H9 (cell line): ENCODE measurements at regions not wholly inside any gene's neighbourhood (a gene's known extent, or its start where the extent isn't known, plus 50 kb on each side); places are given as distances from the start of the nearest gene placed in this dataset.

Experiments
- DNase-seq: peaks from one replicate; pipeline ENCODE4 v3.0.0-alpha.2; 2017
- H2AFZ ChIP-seq: one replicate; pipeline ENCODE4 v1.6.1; 2013; ENCODE audit warnings: mild to moderate bottlenecking, low read length, control low read depth, moderate library complexity
- H2AK5ac ChIP-seq: 2 replicates; pipeline ENCODE4 v1.6.1; 2013; ENCODE audit warnings: low read length, control low read depth, mixed read lengths; ENCODE audit not compliant: insufficient read length
- H2BK120ac ChIP-seq: one replicate; pipeline ENCODE4 v1.6.1; 2013; ENCODE audit warnings: low read depth, mild to moderate bottlenecking, low read length, control low read depth, inconsistent platforms; ENCODE audit not compliant: poor library complexity, severe bottlenecking
- H2BK12ac ChIP-seq: 2 replicates; pipeline ENCODE4 v1.6.1; 2013; ENCODE audit warnings: low read length, control low read depth, mixed read lengths, low read depth; ENCODE audit not compliant: insufficient read length
- H2BK15ac ChIP-seq: 2 replicates; pipeline ENCODE4 v1.6.1; 2013; ENCODE audit warnings: low read depth, low read length, control low read depth
- H2BK20ac ChIP-seq: one replicate; pipeline ENCODE4 v1.6.1; 2013; ENCODE audit warnings: low read depth, mild to moderate bottlenecking, low read length, control low read depth, inconsistent platforms; ENCODE audit not compliant: poor library complexity, severe bottlenecking
- H2BK5ac ChIP-seq: 2 replicates; pipeline ENCODE4 v1.6.1; 2013; ENCODE audit warnings: low read length, control low read depth, mixed read lengths; ENCODE audit not compliant: insufficient read length
- H3K14ac ChIP-seq: 2 replicates; pipeline ENCODE4 v1.6.1; 2013; ENCODE audit warnings: low read length, control low read depth; ENCODE audit not compliant: insufficient read depth
- H3K18ac ChIP-seq: 2 replicates; pipeline ENCODE4 v1.6.1; 2013; ENCODE audit warnings: low read depth, mild to moderate bottlenecking, mixed read lengths, low read length, control low read depth; ENCODE audit not compliant: insufficient read length
- H3K23ac ChIP-seq: 2 replicates; pipeline ENCODE4 v1.6.1; 2013; ENCODE audit warnings: low read length, control low read depth, mixed read lengths, low read depth; ENCODE audit not compliant: insufficient read length
- H3K23me2 ChIP-seq: 2 replicates; pipeline ENCODE4 v1.6.1; 2013; ENCODE audit warnings: low read depth, mild to moderate bottlenecking, mixed read lengths, low read length, control low read depth; ENCODE audit not compliant: insufficient read length, poor library complexity, severe bottlenecking
- H3K27ac ChIP-seq: 2 replicates; pipeline ENCODE4 v1.5.1; 2013; ENCODE audit warnings: low read length, control low read depth, mixed read lengths, low read depth; ENCODE audit not compliant: insufficient read length
- H3K27me3 ChIP-seq: 2 replicates; pipeline ENCODE4 v1.6.1; 2013; ENCODE audit warnings: low read length, control low read depth, inconsistent platforms; ENCODE audit not compliant: insufficient read depth
- H3K4ac ChIP-seq: 2 replicates; pipeline ENCODE4 v1.6.1; 2013; ENCODE audit warnings: low read depth, mild to moderate bottlenecking, control low read depth, inconsistent platforms, low read length, moderate library complexity
- H3K4me1 ChIP-seq: 2 replicates; pipeline ENCODE4 v1.6.1; 2013; ENCODE audit warnings: low read length, control low read depth, inconsistent platforms; ENCODE audit not compliant: insufficient read depth
- H3K4me2 ChIP-seq: 2 replicates; pipeline ENCODE4 v1.6.1; 2013; ENCODE audit warnings: low read length, control low read depth, mixed read lengths; ENCODE audit not compliant: insufficient read length, insufficient read depth
- H3K56ac ChIP-seq: 2 replicates; pipeline ENCODE4 v1.6.1; 2013; ENCODE audit warnings: low read depth, mild to moderate bottlenecking, mixed read lengths, low read length, control low read depth; ENCODE audit not compliant: insufficient read length
- H3K79me1 ChIP-seq: 2 replicates; pipeline ENCODE4 v1.6.1; 2013; ENCODE audit warnings: low read depth, mild to moderate bottlenecking, moderate library complexity, low read length, control low read depth, inconsistent platforms; ENCODE audit not compliant: insufficient read depth, poor library complexity, severe bottlenecking
- H3K79me2 ChIP-seq: 2 replicates; pipeline ENCODE4 v1.6.1; 2013; ENCODE audit warnings: low read length, control low read depth, inconsistent platforms; ENCODE audit not compliant: insufficient read depth
- H3K9ac ChIP-seq: 2 replicates; pipeline ENCODE4 v1.6.1; 2013; ENCODE audit warnings: low read length, control low read depth, mixed read lengths; ENCODE audit not compliant: insufficient read length; ENCODE audit errors: extremely low read depth
- H3K9me3 ChIP-seq: one replicate; pipeline ENCODE4 v1.6.1; 2013; ENCODE audit warnings: low read depth, low read length, inconsistent platforms; ENCODE audit not compliant: control insufficient read depth
- H3T11ph ChIP-seq: one replicate; pipeline ENCODE4 v1.6.1; 2013; ENCODE audit warnings: mild to moderate bottlenecking, low read length, control low read depth, inconsistent platforms
- H4K20me1 ChIP-seq: one replicate; pipeline ENCODE4 v1.6.1; 2013; ENCODE audit not compliant: control insufficient read depth, insufficient read length, insufficient read depth
- H4K5ac ChIP-seq: 2 replicates; pipeline ENCODE4 v1.6.1; 2013; ENCODE audit warnings: low read depth, mild to moderate bottlenecking, mixed read lengths, low read length, control low read depth; ENCODE audit not compliant: insufficient read length
- H4K8ac ChIP-seq: replicated peaks from 2 replicates; pipeline ENCODE4 v1.6.1; 2013; ENCODE audit warnings: low read length, control low read depth, mixed read lengths, low read depth; ENCODE audit not compliant: insufficient read length
- H4K91ac ChIP-seq: 2 replicates; pipeline ENCODE4 v1.6.1; 2013; ENCODE audit warnings: low read depth, mild to moderate bottlenecking, moderate library complexity, mixed read lengths, low read length, control low read depth; ENCODE audit not compliant: insufficient read length
- H3K27ac Mint-ChIP-seq, 3 experiments: 2 replicates in 2 of 3; 3 replicates in 1 of 3; pipeline ENCODE4 v1.8.0; 2020 to 2021; ENCODE audit warnings: mixed read lengths in 3 of 3, mild to moderate bottlenecking in 1 of 3, moderate library complexity in 1 of 3
- H3K27me3 Mint-ChIP-seq: 2 replicates; pipeline ENCODE4 v1.8.0; 2021; ENCODE audit warnings: low read depth, mild to moderate bottlenecking, moderate library complexity, mixed read lengths
- H3K36me3 Mint-ChIP-seq, 3 experiments: 2 replicates in 2 of 3; 3 replicates in 1 of 3; pipeline ENCODE4 v1.8.0; 2020 to 2021; ENCODE audit warnings: low read depth in 3 of 3, mixed read lengths in 3 of 3; ENCODE audit not compliant: insufficient read depth in 1 of 3
- H3K4me1 Mint-ChIP-seq, 2 experiments: 2 replicates each; pipeline ENCODE4 v1.8.0; 2020; ENCODE audit warnings: mixed read lengths in 2 of 2
- H3K4me3 Mint-ChIP-seq, 2 experiments: 2 replicates in 1 of 2; 3 replicates in 1 of 2; pipeline ENCODE4 v1.8.0; 2020 to 2021; ENCODE audit warnings: mild to moderate bottlenecking in 2 of 2, mixed read lengths in 2 of 2, moderate library complexity in 1 of 2
- H3K9me3 Mint-ChIP-seq, 2 experiments: 2 replicates in 1 of 2; 3 replicates in 1 of 2; pipeline ENCODE4 v1.8.0; 2020; ENCODE audit warnings: mild to moderate bottlenecking in 2 of 2, mixed read lengths in 2 of 2, moderate library complexity in 1 of 2
- WGBS: extraction: QIAGEN DNeasy Blood & Tissue Kit; methylation state at CpG from one replicate; pipeline ENCODE4 v1.1.7; 2013; ENCODE audit warnings: missing lambda C conversion rate, low lambda C conversion rate, mixed read lengths; ENCODE audit not compliant: insufficient read length; ENCODE audit errors: extremely low coverage; 5-methylcytosine and 5-hydroxymethylcytosine counted together
- TF ChIP-seq, protein P1 (sequence below): fragments of 200-600 bp; sonication (generic); conservative IDR thresholded peaks from 3 replicates; pipeline ENCODE4 v1.8.0; 2021; ENCODE audit warnings: antibody characterized with exemption, mild to moderate bottlenecking

DNA sequence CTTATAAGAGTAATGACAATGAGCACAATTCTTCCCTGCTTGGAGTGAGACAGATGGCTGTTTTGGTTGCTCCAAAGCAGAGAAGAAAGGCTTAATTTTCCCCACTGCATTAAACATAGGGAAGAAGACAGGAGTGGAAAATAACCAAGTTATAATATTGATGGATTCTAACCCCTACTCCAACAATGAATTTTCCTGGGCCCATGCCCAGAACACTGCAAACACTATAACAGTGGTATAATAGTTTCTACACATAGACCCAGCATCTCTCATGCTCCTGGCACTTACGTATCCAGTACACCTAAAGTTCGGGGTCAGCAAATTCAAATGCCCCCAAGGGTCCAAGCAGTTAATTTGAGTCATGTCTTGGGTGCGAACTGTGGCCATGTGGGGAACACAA is 613.4 kb downstream of the PLCL1 start:
- H4K20me1 ChIP-seq: no peaks in the 10 kb centered on the region
- H3K4me3 Mint-ChIP-seq: no peak overlapping the region
- no peak overlapping the region for H3K27ac ChIP-seq
- WGBS: no CpG with 5 or more reads among the region's 3 CpGs
- no peaks in the 10 kb centered on the region for H3K79me2 ChIP-seq
- H3K4me2 ChIP-seq: no peak overlapping the region
- H3K56ac ChIP-seq: no peak overlapping the region
- H3K36me3 Mint-ChIP-seq: no peaks in the 10 kb centered on the region
- H3K18ac ChIP-seq: no peak overlapping the region
- H3K9me3 ChIP-seq: no peaks in the 10 kb centered on the region
- H3K14ac ChIP-seq: no peak overlapping the region
- no peak overlapping the region for H2AK5ac ChIP-seq
- no peak overlapping the region for H3K27ac Mint-ChIP-seq
- no peak overlapping the region for H2BK20ac ChIP-seq
- H2AFZ ChIP-seq: no peak overlapping the region
- H3K23me2 ChIP-seq: no peaks in the 10 kb centered on the region
- no peaks in the 10 kb centered on the region for H3K4me1 Mint-ChIP-seq
- no peak overlapping the region for H2BK5ac ChIP-seq
- H3K79me1 ChIP-seq: no peaks in the 10 kb centered on the region
- no peak overlapping the region for H2BK120ac ChIP-seq
- DNase-seq: no peak
- H3T11ph ChIP-seq: no peak overlapping the region
- no peak overlapping the region for H3K4ac ChIP-seq
- no peak overlapping the region for H4K5ac ChIP-seq
- H3K9ac ChIP-seq: no peak overlapping the region
- H2BK12ac ChIP-seq: no peak overlapping the region
- no peak overlapping the region for H4K91ac ChIP-seq
- no peaks in the 10 kb centered on the region for H3K9me3 Mint-ChIP-seq
- no peaks in the 10 kb centered on the region for H3K27me3 Mint-ChIP-seq
- H3K23ac ChIP-seq: no peak overlapping the region
- TF ChIP-seq, protein P1, sequence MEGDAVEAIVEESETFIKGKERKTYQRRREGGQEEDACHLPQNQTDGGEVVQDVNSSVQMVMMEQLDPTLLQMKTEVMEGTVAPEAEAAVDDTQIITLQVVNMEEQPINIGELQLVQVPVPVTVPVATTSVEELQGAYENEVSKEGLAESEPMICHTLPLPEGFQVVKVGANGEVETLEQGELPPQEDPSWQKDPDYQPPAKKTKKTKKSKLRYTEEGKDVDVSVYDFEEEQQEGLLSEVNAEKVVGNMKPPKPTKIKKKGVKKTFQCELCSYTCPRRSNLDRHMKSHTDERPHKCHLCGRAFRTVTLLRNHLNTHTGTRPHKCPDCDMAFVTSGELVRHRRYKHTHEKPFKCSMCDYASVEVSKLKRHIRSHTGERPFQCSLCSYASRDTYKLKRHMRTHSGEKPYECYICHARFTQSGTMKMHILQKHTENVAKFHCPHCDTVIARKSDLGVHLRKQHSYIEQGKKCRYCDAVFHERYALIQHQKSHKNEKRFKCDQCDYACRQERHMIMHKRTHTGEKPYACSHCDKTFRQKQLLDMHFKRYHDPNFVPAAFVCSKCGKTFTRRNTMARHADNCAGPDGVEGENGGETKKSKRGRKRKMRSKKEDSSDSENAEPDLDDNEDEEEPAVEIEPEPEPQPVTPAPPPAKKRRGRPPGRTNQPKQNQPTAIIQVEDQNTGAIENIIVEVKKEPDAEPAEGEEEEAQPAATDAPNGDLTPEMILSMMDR: no peak
- no peak overlapping the region for H2BK15ac ChIP-seq
- no peaks in the 10 kb centered on the region for H3K27me3 ChIP-seq
- no peaks in the 10 kb centered on the region; the same call in 1 of the 2 replicates for H3K4me1 ChIP-seq
- H4K8ac ChIP-seq: no peak overlapping the region
